Loucy (cell line): ENCODE measurements at regions not wholly inside any gene's neighbourhood (a gene's known extent, or its start where the extent isn't known, plus 50 kb on each side); places are given as distances from the start of the nearest gene placed in this dataset.

Source experiments
- EZH2phosphoT487 ChIP-seq: fragments of 200-600 bp; IDR thresholded peaks from 2 replicates; pipeline ENCODE4 v1.6.1; 2018; ENCODE audit warnings: antibody characterized with exemption, mild to moderate bottlenecking, moderate library complexity, borderline replicate concordance
- TF ChIP-seq, protein P1 (sequence below): fragments of 200-600 bp; sonication (generic); conservative IDR thresholded peaks from 2 replicates; pipeline ENCODE4 v1.5.1; 2014; ENCODE audit warnings: mild to moderate bottlenecking, antibody characterized with exemption, low read length

DNA sequence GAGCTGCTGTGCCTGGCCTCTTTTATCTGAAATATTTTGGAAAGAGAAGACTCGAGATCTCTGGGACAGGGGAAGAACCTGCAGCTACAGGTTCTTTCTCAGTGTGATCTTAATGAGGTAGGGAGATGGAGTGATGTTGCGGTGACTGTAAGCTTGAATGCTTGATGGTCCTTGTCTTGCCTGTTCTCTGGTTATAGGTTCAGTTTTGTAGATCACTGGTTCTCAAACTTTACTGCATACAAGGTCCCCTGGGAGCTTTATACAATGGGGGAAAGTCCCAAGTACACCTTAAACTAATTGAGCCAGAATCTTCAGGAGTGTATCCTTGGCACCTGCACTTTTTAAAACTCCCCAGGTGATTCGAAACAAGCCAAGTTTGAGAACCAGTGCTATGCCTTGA is 136.7 kb upstream of the CXCR4 start:
- TF ChIP-seq, protein P1, sequence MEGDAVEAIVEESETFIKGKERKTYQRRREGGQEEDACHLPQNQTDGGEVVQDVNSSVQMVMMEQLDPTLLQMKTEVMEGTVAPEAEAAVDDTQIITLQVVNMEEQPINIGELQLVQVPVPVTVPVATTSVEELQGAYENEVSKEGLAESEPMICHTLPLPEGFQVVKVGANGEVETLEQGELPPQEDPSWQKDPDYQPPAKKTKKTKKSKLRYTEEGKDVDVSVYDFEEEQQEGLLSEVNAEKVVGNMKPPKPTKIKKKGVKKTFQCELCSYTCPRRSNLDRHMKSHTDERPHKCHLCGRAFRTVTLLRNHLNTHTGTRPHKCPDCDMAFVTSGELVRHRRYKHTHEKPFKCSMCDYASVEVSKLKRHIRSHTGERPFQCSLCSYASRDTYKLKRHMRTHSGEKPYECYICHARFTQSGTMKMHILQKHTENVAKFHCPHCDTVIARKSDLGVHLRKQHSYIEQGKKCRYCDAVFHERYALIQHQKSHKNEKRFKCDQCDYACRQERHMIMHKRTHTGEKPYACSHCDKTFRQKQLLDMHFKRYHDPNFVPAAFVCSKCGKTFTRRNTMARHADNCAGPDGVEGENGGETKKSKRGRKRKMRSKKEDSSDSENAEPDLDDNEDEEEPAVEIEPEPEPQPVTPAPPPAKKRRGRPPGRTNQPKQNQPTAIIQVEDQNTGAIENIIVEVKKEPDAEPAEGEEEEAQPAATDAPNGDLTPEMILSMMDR = no peak
- no peak for TF ChIP-seq EZH2phosphoT487
